Spleen (tissue), 11 donors: ENCODE measurements at regions not wholly inside any gene's neighbourhood (a gene's known extent, or its start where the extent isn't known, plus 50 kb on each side); places are given as distances from the start of the nearest gene placed in this dataset.

Experiments
- DNase-seq: peaks from one replicate; pipeline ENCODE4 v3.0.0-alpha.2; 2020
- H3K27ac ChIP-seq, 8 donors: fragments of 200-600 bp; sonication (generic) in 7 of 8; 1 replicate in 4 of 8; 2 replicates in 4 of 8; pipeline versions ENCODE4 v1.5.0 to v1.8.0; 2016 to 2021; ENCODE audit warnings: inconsistent platforms in 4 of 8, mild to moderate bottlenecking in 4 of 8, moderate library complexity in 1 of 8
- H3K27me3 ChIP-seq, 7 donors: fragments of 200-600 bp; sonication (generic) in 6 of 7; replicated peaks in 1 of 7; 1 replicate in 4 of 7; 2 replicates in 3 of 7; pipeline versions ENCODE4 v1.5.0 to v1.8.0; 2016 to 2021; ENCODE audit warnings: inconsistent platforms in 3 of 7, mild to moderate bottlenecking in 1 of 7
- H3K36me3 ChIP-seq, 6 donors: fragments of 200-600 bp; sonication (generic) in 5 of 6; 1 replicate in 4 of 6; 2 replicates in 2 of 6; pipeline versions ENCODE4 v1.5.0 to v1.8.0; 2016 to 2021; ENCODE audit warnings: inconsistent platforms in 2 of 6
- H3K4me1 ChIP-seq, 6 donors: fragments of 200-600 bp; sonication (generic) in 5 of 6; 1 replicate in 3 of 6; 2 replicates in 3 of 6; pipeline versions ENCODE4 v1.5.0 to v1.8.0; 2016 to 2021; ENCODE audit warnings: inconsistent platforms in 3 of 6
- H3K4me3 ChIP-seq, 8 donors: fragments of 200-600 bp; sonication (generic) in 7 of 8; 1 replicate in 4 of 8; 2 replicates in 4 of 8; pipeline versions ENCODE4 v1.5.0 to v1.8.0; 2016 to 2021; ENCODE audit warnings: inconsistent platforms in 4 of 8, mild to moderate bottlenecking in 4 of 8, moderate library complexity in 2 of 8
- H3K9me3 ChIP-seq, 8 donors: fragments of 200-600 bp; sonication (generic) in 7 of 8; 1 replicate in 4 of 8; 2 replicates in 4 of 8; pipeline versions ENCODE4 v1.5.0 to v1.8.0; 2016 to 2021; ENCODE audit warnings: inconsistent platforms in 4 of 8
- CTCF ChIP-seq, 11 experiments: fragments of 200-600 bp in 7 of 11; fragments of 450-650 bp in 4 of 11; sonication (generic) in 4 of 11; IDR thresholded peaks in 8 of 11; conservative IDR thresholded peaks in 3 of 11; 1 replicate in 7 of 11; 2 replicates in 4 of 11; pipeline versions ENCODE4 v1.4.0 to v1.8.0; 2016 to 2021; ENCODE audit warnings: antibody characterized with exemption in 11 of 11, inconsistent platforms in 4 of 11, mild to moderate bottlenecking in 1 of 11
- POLR2A ChIP-seq, 3 donors: fragments of 450-650 bp; IDR thresholded peaks; one replicate each; pipeline ENCODE4 v1.5.1; 2017; ENCODE audit warnings: antibody characterized with exemption in 3 of 3, mild to moderate bottlenecking in 1 of 3
- POLR2AphosphoS5 ChIP-seq, 3 donors: sonication (generic); formaldehyde crosslinking; IDR thresholded peaks; one replicate each; pipeline ENCODE4 v1.5.1; 2017; ENCODE audit warnings: antibody characterized with exemption in 3 of 3
- WGBS, 5 donors: extraction: QIAGEN DNeasy Blood & Tissue Kit in 3 of 5; methylation state at CpG; one replicate each; pipeline versions ENCODE4 v1.1.5 to v1.1.7; 2013 to 2018; 5-methylcytosine and 5-hydroxymethylcytosine counted together
- intact Hi-C: fragments of 100-400 bp; cut with DNase I; formaldehyde crosslinking; loops from one replicate; pipeline ENCODE4 v1.15.0; 2023; ENCODE audit warnings: low total_unique reads
- donor health status: healthy with polysubstance abuse.
- donor health status: DM: no; HTN: no; CAD: no; lungs with moderate emphysema.
- donor health status: DM: no; HTN: no; CAD: no.
- donor health status: Bipolar disorder and iron deficiency.
- donor health status: healthy.
- donor health status: DM: no; HTN: no; CAD: no.
- donor health status: DM: yes; HTN: yes; CAD: no.

- H3K27me3 ChIP-seq: no peaks in the 10 kb centered on the region
- intact Hi-C loops: no loop called here
- WGBS, 5 donors: 55 to 72% (median 67%) methylated on average over 4 of the region's 4 CpGs
- no peak for DNase-seq
- H3K4me1 ChIP-seq: no peaks in the 10 kb centered on the region
- no peak overlapping the region for H3K4me3 ChIP-seq
- H3K36me3 ChIP-seq: no peaks in the 10 kb centered on the region
- no peak overlapping the region for H3K27ac ChIP-seq
- H3K9me3 ChIP-seq: peaks cover 0 to 24% (median 8%) of the 10 kb centered on the region in 8 donors
- TF ChIP-seq CTCF (IDR thresholded peaks at IDR 0.05 in 8 of 11, conservative IDR thresholded peaks at IDR 0.05 in 3 of 11): no peak
- no peak for TF ChIP-seq POLR2AphosphoS5 (IDR thresholded peaks at IDR 0.05)
- TF ChIP-seq POLR2A (IDR thresholded peaks at IDR 0.05): no peak
Measured at GRCh38 chr13:83470133-83470797, 412.0 kb downstream of the SLITRK1 start.

DNA sequence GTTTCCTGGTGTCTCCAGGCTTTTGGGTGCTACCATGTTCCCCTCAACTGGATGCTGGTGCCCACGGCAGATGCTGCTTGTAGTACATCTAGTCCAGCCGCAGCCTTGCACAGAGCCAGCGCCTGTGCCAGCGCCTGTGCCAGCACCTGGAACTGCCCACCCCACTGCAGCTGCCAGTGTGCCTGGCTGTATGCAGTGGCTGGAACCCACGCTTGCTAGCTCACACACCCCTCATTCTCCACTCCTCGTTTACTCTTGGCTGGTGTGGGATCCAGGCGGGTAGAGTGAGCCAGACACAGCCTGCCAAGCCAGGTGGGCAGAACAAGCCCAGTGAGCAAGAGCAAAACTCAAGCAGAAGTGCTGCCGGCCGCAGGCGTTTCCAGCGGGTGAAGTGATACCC is 428.6 kb downstream of the SLITRK1 start:
- DNase-seq: peak; percentile 66

DNA sequence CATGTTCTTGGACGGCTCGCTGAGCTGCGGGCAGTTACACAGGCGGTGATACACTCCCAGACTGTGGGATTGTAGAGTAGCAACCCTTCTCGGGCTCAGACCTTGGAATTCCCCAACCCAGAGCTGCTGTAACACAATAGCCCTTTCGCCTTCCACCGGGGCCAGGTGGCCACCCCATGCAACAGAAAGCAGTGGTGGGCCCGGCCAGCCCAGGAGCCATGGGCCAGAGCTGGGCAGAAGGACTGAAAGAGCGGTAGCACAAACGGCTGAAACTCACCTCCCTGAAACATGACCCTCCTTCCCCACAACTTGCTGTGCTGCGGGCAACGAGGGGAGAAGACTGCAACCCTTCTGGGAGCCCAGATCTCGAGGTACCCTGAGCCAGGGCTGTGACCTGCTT is 429.0 kb downstream of the SLITRK1 start:
- no peak overlapping the region for H3K4me3 ChIP-seq
- intact Hi-C loops: no loop called here
- H3K4me1 ChIP-seq: no peaks in the 10 kb centered on the region
- no peaks in the 10 kb centered on the region for H3K36me3 ChIP-seq
- no peak overlapping the region for H3K27ac ChIP-seq
- DNase-seq: no peak
- TF ChIP-seq CTCF (IDR thresholded peaks at IDR 0.05 in 8 of 11, conservative IDR thresholded peaks at IDR 0.05 in 3 of 11): no peak
- no peak for TF ChIP-seq POLR2AphosphoS5 (IDR thresholded peaks at IDR 0.05)
- TF ChIP-seq POLR2A (IDR thresholded peaks at IDR 0.05): no peak
- H3K9me3 ChIP-seq: peaks cover 0 to 29% (median 8%) of the 10 kb centered on the region in 8 donors
- WGBS, 5 donors: 88 to 93% (median 90%) methylated on average over 13 of the region's 13 CpGs
- H3K27me3 ChIP-seq: no peaks in the 10 kb centered on the region

More for the DNA sequence above, 428.6 kb downstream of the SLITRK1 start:
- intact Hi-C loops: no loop called here
- no peaks in the 10 kb centered on the region for H3K4me1 ChIP-seq
- H3K27me3 ChIP-seq: no peaks in the 10 kb centered on the region
- 90 to 97% (median 94%) methylated on average over 11 of the region's 11 CpGs for WGBS, 5 donors
- peaks cover 0 to 31% (median 8%) of the 10 kb centered on the region in 8 donors for H3K9me3 ChIP-seq
- H3K27ac ChIP-seq: no peak overlapping the region
- TF ChIP-seq CTCF (IDR thresholded peaks at IDR 0.05 in 8 of 11, conservative IDR thresholded peaks at IDR 0.05 in 3 of 11) (no peak), POLR2A (IDR thresholded peaks at IDR 0.05) (no peak), POLR2AphosphoS5 (IDR thresholded peaks at IDR 0.05) (no peak)
- no peak overlapping the region for H3K4me3 ChIP-seq
- no peaks in the 10 kb centered on the region for H3K36me3 ChIP-seq

- DNase-seq: peak; percentile 64
- Histone ChIP-seq H3K27me3 (no peaks in the 10 kb centered on the region), H3K4me3 (no peak overlapping the region), H3K4me1 (no peaks in the 10 kb centered on the region), H3K27ac (no peak overlapping the region), H3K9me3 (peaks cover 0 to 27% (median 7%) of the 10 kb centered on the region in 8 donors), H3K36me3 (no peaks in the 10 kb centered on the region)
- WGBS, 5 donors: 89 to 95% (median 93%) methylated on average over 24 to 26 of the region's 26 CpGs
- intact Hi-C loops: no loop called here
- TF ChIP-seq POLR2AphosphoS5 (IDR thresholded peaks at IDR 0.05): no peak
- no peak for TF ChIP-seq CTCF (IDR thresholded peaks at IDR 0.05 in 8 of 11, conservative IDR thresholded peaks at IDR 0.05 in 3 of 11)
- no peak for TF ChIP-seq POLR2A (IDR thresholded peaks at IDR 0.05)
Measured at GRCh38 chr13:83452292-83452950, 429.9 kb downstream of the SLITRK1 start.
